Peyer's patch (tissue), 4 donors: ENCODE measurements at regions not wholly inside any gene's neighbourhood (a gene's known extent, or its start where the extent isn't known, plus 50 kb on each side); places are given as distances from the start of the nearest gene placed in this dataset.

Experiments used
- DNase-seq, 3 donors: peaks; one replicate each; pipeline ENCODE4 v3.0.0-alpha.2; 2017 to 2019
- H3K27ac ChIP-seq, 4 donors: fragments of 200-600 bp; sonication (generic); one replicate each; pipeline ENCODE4 v1.5.1; 2016 to 2019
- H3K27me3 ChIP-seq, 2 donors: fragments of 200-600 bp; sonication (generic); one replicate each; pipeline ENCODE4 v1.5.1; 2019
- H3K36me3 ChIP-seq, 3 donors: fragments of 200-600 bp; sonication (generic); one replicate each; pipeline ENCODE4 v1.5.1; 2016 to 2019
- H3K4me1 ChIP-seq, 4 donors: fragments of 200-600 bp; sonication (generic); one replicate each; pipeline ENCODE4 v1.5.1; 2016 to 2019
- H3K4me3 ChIP-seq, 4 donors: fragments of 200-600 bp; sonication (generic); 1 replicate in 3 of 4; 2 replicates in 1 of 4; pipeline ENCODE4 v1.5.1; 2016 to 2019; ENCODE audit warnings: mild to moderate bottlenecking in 1 of 4
- H3K9me3 ChIP-seq, 4 donors: fragments of 200-600 bp; sonication (generic); one replicate each; pipeline ENCODE4 v1.5.1; 2016 to 2019; ENCODE audit warnings: mild to moderate bottlenecking in 1 of 4
- POLR2A ChIP-seq, 2 donors: fragments of 450-650 bp; IDR thresholded peaks; one replicate each; pipeline ENCODE4 v1.5.1; 2017; ENCODE audit warnings: antibody characterized with exemption in 2 of 2, mild to moderate bottlenecking in 2 of 2, moderate library complexity in 2 of 2
- TF ChIP-seq, protein P1 (sequence below), 6 experiments: fragments of 450-650 bp in 4 of 6; fragments of 200-600 bp in 2 of 6; sonication (generic) in 1 of 6; IDR thresholded peaks; one replicate each; pipeline ENCODE4 v1.5.1; 2017 to 2019; ENCODE audit warnings: antibody characterized with exemption in 6 of 6, mild to moderate bottlenecking in 3 of 6, moderate library complexity in 1 of 6

GRCh38 chr4:179544496-179544895 is 2102.3 kb upstream of the AGA start:
- no peaks in the 10 kb centered on the region for H3K27me3 ChIP-seq
- no peaks in the 10 kb centered on the region for H3K4me1 ChIP-seq
- H3K9me3 ChIP-seq = no peaks in the 10 kb centered on the region
- H3K36me3 ChIP-seq = no peaks in the 10 kb centered on the region
- DNase-seq = no peak
- no peak overlapping the region for H3K27ac ChIP-seq
- no peak for TF ChIP-seq POLR2A (IDR thresholded peaks at IDR 0.05)
- TF ChIP-seq, protein P1, sequence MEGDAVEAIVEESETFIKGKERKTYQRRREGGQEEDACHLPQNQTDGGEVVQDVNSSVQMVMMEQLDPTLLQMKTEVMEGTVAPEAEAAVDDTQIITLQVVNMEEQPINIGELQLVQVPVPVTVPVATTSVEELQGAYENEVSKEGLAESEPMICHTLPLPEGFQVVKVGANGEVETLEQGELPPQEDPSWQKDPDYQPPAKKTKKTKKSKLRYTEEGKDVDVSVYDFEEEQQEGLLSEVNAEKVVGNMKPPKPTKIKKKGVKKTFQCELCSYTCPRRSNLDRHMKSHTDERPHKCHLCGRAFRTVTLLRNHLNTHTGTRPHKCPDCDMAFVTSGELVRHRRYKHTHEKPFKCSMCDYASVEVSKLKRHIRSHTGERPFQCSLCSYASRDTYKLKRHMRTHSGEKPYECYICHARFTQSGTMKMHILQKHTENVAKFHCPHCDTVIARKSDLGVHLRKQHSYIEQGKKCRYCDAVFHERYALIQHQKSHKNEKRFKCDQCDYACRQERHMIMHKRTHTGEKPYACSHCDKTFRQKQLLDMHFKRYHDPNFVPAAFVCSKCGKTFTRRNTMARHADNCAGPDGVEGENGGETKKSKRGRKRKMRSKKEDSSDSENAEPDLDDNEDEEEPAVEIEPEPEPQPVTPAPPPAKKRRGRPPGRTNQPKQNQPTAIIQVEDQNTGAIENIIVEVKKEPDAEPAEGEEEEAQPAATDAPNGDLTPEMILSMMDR (IDR thresholded peaks at IDR 0.05) = no peak
- no peak overlapping the region for H3K4me3 ChIP-seq

- Histone ChIP-seq H3K27ac (no peak overlapping the region), H3K4me3 (no peak overlapping the region), H3K9me3 (no peaks in the 10 kb centered on the region), H3K4me1 (no peaks in the 10 kb centered on the region), H3K27me3 (no peaks in the 10 kb centered on the region), H3K36me3 (no peaks in the 10 kb centered on the region)
- TF ChIP-seq, protein P1 (IDR thresholded peaks at IDR 0.05) = no peak
- TF ChIP-seq POLR2A (IDR thresholded peaks at IDR 0.05) = no peak
- no peak for DNase-seq
These were observed 2109.9 kb upstream of the AGA start for GRCh38 chr4:179552131-179552530.

GRCh38 chr4:179563741-179564140 is 2121.5 kb upstream of the AGA start:
- Histone ChIP-seq H3K4me1 (no peaks in the 10 kb centered on the region), H3K9me3 (no peaks in the 10 kb centered on the region), H3K27me3 (no peaks in the 10 kb centered on the region), H3K36me3 (no peaks in the 10 kb centered on the region), H3K4me3 (no peak overlapping the region), H3K27ac (no peak overlapping the region)
- TF ChIP-seq POLR2A (IDR thresholded peaks at IDR 0.05) = no peak
- no peak for DNase-seq

DNA sequence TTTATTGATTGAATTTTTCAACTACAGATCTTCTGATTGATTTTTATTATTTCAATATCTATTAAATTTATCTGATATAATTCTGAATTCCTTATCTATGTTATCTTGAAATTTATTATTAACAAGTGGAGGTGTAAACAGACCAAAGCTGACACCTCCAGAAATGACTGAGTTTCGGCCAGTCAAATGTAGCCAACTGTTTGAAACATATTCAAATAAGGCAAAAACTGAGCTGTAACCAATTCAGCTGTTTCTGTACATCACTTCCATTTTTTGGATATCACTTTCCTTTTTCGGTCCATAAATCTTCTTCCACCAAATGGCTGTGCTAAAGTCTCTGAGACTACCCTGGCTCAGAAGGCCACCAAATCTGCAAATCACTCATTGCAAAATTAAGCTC is 2127.3 kb upstream of the AGA start:
- H3K27me3 ChIP-seq = no peaks in the 10 kb centered on the region
- H3K4me3 ChIP-seq = no peak overlapping the region
- TF ChIP-seq POLR2A (IDR thresholded peaks at IDR 0.05) = no peak
- TF ChIP-seq, protein P1 (IDR thresholded peaks at IDR 0.05) = no peak
- no peak for DNase-seq
- H3K27ac ChIP-seq = no peak overlapping the region
- no peaks in the 10 kb centered on the region for H3K36me3 ChIP-seq
- no peaks in the 10 kb centered on the region for H3K4me1 ChIP-seq
- no peaks in the 10 kb centered on the region for H3K9me3 ChIP-seq

- DNase-seq = no peak
- H3K27me3 ChIP-seq = no peaks in the 10 kb centered on the region
- no peak overlapping the region for H3K4me3 ChIP-seq
- no peaks in the 10 kb centered on the region for H3K9me3 ChIP-seq
- TF ChIP-seq, protein P1 (IDR thresholded peaks at IDR 0.05) = no peak
- TF ChIP-seq POLR2A (IDR thresholded peaks at IDR 0.05) = no peak
- H3K27ac ChIP-seq = no peak overlapping the region
- no peaks in the 10 kb centered on the region for H3K4me1 ChIP-seq
- H3K36me3 ChIP-seq = no peaks in the 10 kb centered on the region
These were observed 2140.1 kb upstream of the AGA start for GRCh38 chr4:179582164-179582905.

DNA sequence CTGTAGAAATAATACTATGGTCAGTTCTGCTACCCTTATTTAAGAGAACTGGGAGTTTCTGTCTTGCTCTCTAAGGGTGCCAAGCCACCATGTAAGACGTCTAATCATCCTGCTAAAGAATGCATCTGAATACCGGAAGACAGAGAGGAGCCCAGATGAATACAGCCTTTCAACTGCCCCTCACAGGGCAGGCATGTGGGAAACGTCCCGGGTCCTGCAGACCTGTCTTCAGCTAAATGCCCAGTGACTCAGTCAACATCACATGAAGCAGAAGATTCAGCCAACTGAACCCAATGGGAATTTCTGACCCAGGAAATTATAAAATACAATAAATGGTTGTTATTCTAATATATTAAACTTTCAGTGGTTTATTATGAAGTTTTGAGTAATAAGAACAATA is 2141.0 kb upstream of the AGA start:
- no peak for DNase-seq
- TF ChIP-seq, protein P1 (IDR thresholded peaks at IDR 0.05) = no peak
- no peak for TF ChIP-seq POLR2A (IDR thresholded peaks at IDR 0.05)
- H3K27ac ChIP-seq = no peak overlapping the region
- no peaks in the 10 kb centered on the region for H3K4me1 ChIP-seq
- no peaks in the 10 kb centered on the region for H3K9me3 ChIP-seq
- H3K4me3 ChIP-seq = no peak overlapping the region
- no peaks in the 10 kb centered on the region for H3K27me3 ChIP-seq
- no peaks in the 10 kb centered on the region for H3K36me3 ChIP-seq
